ENCODE measurements at regions not wholly inside any gene's neighbourhood (a gene's known extent, or its start where the extent isn't known, plus 50 kb on each side); places are given as distances from the start of the nearest gene placed in this dataset.

DNA sequence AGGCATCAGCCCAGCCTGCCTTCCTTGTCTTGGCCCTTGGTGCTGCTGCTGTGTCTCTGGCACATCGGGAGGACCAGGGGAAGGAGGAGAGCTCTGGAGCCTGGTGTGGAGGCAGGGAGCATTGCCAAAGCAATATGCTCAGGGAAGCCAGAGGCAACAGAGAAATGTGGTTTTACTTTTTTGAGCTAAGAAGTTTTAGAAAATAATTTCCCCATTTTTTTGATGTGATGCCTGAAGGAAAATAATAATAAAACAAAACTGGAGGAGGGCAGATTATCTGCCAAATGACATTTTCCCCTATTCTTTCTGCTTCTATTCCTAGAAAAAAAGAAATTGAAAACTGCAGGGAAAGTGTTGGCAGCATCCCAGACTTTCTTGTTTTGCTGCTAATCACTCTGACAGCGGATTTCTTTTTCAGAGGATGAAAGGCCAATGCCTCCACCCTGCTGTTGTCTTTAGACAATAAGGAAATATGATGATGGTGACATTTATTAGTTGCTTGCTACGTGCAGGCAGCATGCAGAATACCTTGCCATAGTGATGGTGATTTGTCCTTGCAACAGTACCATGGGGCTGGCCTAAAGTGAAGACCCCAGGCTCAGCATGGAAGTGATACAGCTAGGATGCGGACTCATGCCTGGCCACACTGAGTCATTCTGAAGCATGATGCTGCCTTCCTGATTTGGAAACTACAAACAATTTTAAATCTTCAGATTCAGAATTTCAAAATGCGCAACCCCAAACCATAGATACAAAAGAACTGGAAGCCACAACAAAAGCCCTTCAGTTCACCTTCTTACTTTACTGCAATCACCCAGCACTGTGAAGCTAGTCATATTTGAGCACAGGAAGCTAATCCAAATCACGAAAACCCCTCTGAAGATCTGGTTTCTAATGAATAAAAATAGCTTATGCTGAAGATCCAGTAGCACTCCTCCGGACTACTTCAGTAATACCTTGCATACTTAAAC is 260.2 kb upstream of the TMEM72 start:
- ATAC-seq (ENCODE audit: low FRiP score) (no peak), DNase-seq (ENCODE audit: low spot score) (no peak)
- TF ChIP-seq, protein P1, sequence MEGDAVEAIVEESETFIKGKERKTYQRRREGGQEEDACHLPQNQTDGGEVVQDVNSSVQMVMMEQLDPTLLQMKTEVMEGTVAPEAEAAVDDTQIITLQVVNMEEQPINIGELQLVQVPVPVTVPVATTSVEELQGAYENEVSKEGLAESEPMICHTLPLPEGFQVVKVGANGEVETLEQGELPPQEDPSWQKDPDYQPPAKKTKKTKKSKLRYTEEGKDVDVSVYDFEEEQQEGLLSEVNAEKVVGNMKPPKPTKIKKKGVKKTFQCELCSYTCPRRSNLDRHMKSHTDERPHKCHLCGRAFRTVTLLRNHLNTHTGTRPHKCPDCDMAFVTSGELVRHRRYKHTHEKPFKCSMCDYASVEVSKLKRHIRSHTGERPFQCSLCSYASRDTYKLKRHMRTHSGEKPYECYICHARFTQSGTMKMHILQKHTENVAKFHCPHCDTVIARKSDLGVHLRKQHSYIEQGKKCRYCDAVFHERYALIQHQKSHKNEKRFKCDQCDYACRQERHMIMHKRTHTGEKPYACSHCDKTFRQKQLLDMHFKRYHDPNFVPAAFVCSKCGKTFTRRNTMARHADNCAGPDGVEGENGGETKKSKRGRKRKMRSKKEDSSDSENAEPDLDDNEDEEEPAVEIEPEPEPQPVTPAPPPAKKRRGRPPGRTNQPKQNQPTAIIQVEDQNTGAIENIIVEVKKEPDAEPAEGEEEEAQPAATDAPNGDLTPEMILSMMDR (IDR thresholded peaks at IDR 0.05) = no peak

DNA sequence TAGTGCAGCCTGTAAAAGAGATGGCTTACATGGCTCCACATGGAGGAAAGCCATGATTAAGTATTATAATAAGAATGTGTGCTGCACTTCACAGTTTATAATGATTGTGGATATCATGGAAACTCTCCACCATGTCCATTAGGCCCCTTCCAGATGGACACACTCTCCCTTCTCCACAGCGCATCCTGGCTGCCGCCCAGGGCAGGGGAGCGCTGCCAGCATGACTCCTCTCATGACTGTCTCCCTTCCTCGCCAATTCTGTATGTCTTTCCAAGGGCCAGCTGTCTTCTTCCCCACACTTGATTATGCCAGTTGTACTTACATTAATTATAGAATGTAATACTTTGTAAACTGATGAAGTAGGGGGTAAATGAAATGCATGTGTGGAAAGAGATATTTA is 259.3 kb upstream of the TMEM72 start:
- no peak for ATAC-seq (ENCODE audit: low FRiP score)
- DNase-seq (ENCODE audit: low spot score) = no peak
- TF ChIP-seq, protein P1 (IDR thresholded peaks at IDR 0.05) = no peak

DNA sequence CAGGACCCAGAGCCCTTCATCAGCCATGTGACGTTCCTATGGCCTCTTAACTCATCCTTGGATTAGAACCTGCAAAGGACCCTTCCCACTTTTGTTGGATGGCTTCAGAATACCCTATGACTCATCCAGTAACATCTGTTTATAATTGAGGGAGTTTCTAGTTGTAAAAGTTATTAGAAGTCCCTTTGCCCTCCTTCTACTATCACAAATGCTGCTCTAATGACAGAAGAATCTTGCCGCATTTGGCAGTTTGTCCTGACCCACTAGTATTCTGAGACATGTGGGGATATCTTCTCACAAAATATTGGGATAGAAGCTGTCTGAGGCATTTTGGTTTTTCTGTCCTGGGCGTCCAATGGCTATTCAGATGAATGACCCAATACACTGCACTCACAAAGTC is 251.8 kb upstream of the TMEM72 start:
- no peak for DNase-seq (ENCODE audit: low spot score)
- ATAC-seq (ENCODE audit: low FRiP score) = no peak
- TF ChIP-seq, protein P1 (IDR thresholded peaks at IDR 0.05) = no peak

DNA sequence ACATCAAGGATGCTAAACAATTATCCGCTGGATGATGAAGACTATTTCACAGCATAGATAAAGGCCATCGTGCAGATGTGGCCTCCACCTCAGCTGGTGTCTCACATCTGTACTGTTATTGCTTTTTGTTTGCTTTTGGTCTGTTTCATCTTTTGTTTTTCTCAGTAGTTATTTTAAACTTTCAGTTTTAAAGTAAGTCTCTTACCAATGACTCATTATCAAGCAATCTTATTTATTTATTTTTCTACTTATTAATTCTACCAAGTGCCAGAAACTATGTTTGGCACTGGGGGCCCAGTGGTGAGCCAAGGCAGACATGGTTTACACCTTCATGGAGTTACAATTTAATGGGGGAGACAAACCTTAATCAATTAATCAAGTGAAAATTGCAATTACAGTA is 250.9 kb upstream of the TMEM72 start:
- no peak for ATAC-seq (ENCODE audit: low FRiP score)
- TF ChIP-seq, protein P1 (IDR thresholded peaks at IDR 0.05) = no peak

DNA sequence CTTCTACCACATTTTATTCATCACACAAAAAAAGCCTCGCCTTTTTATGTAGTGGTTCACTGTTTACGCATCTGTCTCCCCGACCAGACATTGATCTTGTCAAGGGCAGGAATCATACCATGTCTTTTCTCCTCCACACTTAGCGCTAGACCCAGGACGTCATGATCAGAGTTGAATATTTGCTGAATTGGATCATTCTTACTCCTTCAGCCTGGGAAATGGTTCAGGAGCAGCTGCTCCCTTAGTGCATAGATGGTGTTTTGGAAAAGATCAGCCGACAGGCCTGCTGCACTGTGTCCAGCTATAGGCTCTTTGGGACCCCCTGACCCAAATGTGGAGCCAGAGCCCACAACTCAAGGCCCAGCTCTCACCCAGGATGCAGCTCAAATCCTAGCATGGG is 249.1 kb upstream of the TMEM72 start:
- TF ChIP-seq, protein P1 (IDR thresholded peaks at IDR 0.05) = no peak
- ATAC-seq (ENCODE audit: low FRiP score) (no peak), DNase-seq (ENCODE audit: low spot score) (no peak)

More for the DNA sequence above, 250.9 kb upstream of the TMEM72 start:
- DNase-seq (ENCODE audit: low spot score) = no peak

DNA sequence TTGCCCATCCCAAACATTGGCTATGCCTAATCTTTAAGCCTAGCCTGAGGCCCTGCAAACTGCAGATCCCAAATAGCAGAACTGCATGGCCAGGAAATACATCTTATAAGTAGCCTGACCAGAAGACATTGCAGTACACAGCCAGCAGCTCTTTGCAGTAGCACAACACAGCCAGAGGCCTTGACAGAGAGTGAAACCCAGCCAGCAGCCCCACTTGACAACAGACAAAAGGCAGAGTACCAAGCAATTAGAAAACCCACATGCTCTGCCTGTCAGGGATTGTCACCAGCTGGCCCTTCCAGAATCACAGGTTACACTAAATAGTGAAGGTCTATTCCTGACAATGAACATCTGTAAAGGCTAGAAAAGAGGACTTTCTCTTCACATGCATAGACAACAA is 242.8 kb upstream of the TMEM72 start:
- TF ChIP-seq, protein P1 (IDR thresholded peaks at IDR 0.05) = no peak

DNA sequence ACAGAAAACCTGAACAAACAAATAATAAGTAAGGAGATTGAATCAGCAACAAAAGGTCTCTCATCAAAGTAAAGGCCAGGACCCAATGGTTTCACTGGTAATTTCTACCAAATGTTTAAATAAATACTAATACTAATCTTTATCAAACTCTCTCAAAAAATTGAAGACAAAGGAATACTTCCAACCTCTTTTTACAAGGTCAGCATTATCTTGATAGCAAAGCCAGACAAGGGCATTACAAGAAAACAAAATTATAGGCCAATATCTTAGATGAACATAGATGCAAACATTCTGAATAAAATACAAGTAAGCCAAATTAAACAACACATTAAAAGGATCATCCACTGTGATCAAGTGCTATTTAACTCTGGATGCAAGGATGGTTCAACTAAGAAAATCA is 239.8 kb upstream of the TMEM72 start:
- TF ChIP-seq, protein P1 (IDR thresholded peaks at IDR 0.05) = no peak
- DNase-seq (ENCODE audit: low spot score) = no peak
- ATAC-seq (ENCODE audit: low FRiP score) = no peak

More for the DNA sequence above, 242.8 kb upstream of the TMEM72 start:
- ATAC-seq (ENCODE audit: low FRiP score) = no peak
- no peak for DNase-seq (ENCODE audit: low spot score)
